GM19395 (cell line): ENCODE measurements at regions not wholly inside any gene's neighbourhood (a gene's known extent, or its start where the extent isn't known, plus 50 kb on each side); places are given as distances from the start of the nearest gene placed in this dataset.

Experiments used
- ATAC-seq: cut with Tn5 transposase; IDR thresholded peaks from one replicate; pipeline ENCODE4 v1.9.1; 2021; ENCODE audit warnings: mild to moderate bottlenecking, moderate library complexity; ENCODE audit not compliant: unreplicated experiment

DNA sequence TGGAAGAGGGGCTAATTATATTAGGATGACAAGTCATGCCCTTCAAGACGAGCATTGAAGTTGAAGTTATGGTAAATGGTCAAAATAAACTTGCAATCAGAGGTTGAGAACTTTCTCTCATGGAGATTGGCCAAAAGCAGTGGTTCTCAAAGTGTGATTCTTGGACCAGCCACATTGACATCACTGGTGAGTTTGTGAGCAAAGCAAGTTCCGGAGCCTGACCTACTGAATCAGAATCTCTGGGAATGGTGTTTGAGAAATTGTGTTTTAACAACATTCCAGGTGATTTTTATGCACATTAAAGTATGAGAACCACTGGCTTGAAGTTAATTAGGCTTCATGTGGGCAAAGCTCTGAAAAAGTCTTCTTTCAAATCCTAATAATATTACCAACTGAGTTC is 403.5 kb downstream of the ZSWIM6 start:
- no peak for ATAC-seq

DNA sequence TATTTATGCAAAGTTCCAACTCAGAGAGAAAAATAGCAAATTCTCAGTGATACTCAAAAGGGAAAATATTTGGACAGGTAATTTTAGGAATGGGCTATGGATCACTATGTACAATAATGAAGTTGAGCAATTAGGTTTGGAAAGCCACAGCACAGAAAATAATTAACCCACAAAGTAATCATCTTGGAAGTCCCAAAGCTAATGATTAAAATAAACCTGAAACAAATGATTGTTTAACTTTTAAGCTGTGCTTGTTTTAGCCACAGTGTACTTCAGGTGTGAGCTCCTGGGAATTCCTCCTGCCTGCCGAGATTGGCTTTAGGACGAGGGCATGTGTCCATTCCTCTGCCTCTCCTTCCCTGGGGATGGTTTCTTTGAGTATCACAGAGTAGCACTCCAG is 403.9 kb downstream of the ZSWIM6 start:
- no peak for ATAC-seq

DNA sequence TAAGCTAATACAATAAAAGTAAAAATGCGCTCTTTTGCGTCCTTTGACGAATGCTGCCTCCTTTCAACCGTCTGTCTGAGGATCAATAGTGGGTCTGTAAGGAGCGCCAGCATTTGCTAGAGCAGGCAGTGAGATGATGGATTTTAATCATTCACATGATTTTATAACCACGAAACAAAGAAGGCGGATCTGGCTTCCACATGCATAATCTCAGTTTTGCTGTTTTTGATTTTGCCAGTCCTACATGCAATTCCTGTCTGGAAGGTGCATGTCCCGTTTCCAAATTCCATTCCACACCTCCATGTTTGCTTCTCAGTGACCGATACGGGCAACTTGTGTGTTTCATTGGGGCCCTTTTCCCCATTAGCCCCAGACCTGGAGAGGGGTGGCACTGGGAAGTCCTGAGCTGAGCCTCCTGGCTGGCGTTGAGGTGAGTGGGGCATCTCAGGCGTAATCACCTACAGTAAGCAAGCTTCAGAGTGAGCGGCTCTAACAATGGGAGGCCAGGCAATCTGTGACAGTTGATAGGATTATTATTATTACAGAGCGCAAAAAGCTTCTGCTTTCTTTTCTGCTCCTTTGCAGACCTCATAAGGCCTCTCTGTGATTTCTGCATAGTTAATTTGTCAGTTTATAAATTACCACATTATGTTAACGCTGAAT is 405.4 kb downstream of the ZSWIM6 start:
- ATAC-seq: no peak

DNA sequence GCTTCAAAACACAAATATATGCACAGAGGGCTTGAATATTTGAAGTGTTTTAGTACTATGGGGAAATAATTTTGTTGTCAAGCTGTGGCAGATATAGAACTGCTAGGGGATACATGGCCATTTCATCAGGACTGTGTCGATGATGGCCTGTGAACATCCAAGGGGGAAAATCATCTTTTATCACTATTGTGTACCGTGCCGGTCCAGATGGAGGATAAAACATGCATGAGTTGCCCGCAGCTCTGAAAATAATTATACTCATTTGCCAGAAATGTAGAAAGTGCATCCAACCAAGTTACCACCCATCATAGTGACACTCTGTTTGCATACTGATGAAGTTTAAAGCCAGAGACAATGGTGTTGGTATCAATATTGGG is 405.9 kb downstream of the ZSWIM6 start:
- no peak for ATAC-seq

DNA sequence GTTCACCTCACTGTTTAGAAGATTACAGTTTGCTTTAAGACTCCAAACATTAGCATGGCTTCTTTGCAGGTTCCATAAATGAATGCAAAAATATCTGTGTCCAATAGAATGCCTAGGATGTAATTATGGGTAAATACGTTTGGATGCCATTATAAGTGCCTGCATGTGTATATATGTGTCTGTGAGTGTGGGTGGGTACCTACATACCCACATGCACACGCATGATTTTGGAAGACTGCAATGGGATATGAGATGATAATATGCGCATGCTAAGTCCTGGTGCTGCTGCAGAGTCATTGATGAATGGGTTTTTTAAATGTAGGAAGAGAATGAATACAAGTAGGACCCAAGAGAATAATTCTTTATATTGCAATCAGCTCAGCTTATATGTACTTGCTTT is 406.4 kb downstream of the ZSWIM6 start:
- no peak for ATAC-seq

DNA sequence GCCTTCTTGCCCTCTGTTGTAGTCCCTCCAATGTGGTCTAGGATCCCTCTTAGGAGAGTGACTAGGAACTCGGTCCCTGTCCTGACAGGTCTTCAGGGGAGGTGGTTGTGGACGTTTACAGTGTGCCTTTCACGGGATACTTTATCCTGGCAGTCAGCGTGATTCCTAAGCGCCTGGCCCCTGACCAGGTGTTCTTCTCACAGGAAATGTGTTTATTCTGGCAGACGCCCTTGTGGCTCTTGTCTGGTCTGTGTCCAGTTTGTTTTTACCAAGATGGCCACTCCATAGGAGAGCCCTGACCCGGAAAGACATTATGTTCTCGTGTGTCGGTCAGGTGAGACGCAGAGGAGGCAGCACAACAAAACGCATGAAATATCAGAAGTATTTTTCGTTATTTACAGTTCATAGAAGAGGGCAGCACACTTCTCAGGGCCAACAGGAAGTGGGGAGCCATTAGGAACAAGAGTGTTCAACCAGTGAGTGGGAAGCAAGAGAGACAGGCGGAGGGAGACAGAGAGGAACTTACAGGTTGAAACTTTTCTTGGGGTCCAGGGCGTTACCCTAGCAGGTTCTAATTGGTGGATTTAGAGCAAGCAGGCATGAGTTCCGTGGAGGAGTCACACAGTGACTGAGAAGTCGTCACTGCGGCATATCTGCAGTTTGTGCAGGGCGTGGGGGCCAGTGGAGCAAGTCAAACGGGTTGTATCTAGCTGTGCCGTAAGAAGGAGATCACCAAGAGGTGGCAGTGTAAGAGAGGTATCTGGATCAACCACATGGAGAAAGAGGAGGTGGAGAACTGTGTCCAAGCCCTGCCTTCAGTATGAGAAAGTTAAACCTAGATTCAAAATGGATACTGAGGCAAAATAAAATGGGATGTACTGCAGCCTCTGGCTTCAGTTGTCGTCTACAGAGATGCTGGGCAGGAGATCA is 412.9 kb downstream of the ZSWIM6 start:
- ATAC-seq: no peak

DNA sequence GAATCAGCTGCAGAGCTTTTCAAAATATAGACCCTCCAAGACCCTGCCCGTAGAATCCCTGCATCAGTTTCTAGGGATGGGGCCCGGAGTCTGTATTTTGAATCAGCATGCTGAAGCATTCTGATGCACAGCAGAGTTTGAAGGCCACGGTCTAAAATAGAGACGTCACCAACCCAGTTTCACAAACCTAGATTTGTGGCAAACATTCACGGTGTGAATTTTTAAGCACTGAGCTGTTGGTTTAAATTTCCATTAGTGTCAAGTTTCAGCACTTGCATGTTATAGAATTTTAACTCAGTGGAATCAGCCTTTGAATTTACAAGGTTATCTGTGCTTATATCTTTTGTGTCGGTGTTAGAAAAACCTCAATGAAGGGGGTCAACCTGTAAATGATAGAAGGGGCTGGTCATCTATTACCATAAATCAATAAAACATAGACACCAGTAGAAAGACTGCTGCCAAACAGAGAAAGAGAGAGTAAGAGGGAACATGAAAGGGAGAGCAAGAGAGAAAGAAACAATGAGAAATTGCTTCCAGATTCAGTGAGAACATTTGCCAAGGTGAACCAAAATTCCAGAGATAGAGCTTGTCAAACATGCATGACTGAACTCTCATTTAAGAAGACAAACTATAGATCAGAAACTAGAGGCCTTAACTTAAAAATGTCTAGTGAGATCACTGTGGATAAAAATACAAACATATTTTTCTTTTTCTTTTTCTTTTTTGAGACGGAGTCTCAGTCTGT is 414.9 kb downstream of the ZSWIM6 start:
- no peak for ATAC-seq

DNA sequence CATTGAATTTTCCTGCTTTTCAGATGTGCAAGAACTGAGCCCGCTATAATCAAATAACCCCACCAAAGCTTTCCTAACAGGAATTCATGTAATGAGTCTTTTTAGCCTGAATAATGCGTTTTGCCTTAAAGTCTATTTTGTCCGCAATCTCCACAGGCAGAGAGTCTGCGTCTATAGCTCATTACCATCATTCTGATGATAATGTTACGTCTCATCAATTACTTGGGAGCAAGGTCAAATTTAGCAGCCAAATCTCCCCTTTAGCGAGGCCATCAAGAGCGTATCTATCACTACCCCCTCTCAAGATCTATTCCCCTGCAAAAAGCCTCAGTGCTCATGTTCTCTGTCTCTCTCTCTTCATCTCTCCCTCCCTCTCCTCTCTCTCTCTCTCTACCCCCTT is 416.1 kb downstream of the ZSWIM6 start:
- no peak for ATAC-seq

DNA sequence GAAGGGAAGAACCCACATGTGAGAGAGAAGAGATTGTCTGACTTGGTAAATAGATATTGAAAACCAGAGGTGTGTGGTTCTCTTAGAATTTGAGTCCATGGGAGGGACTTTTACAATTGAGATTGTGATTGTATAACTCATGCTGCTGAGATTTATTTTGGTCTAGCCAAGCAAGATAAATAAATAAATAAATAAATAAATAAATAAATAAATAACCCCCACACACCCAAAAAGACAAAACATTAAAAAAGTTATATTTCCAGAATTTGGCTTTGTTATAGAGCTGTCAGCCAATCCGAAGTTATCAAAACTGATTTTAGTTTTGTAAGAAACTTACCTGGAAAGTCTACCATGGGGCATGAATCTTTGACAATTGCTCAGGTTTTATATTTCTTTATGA is 416.6 kb downstream of the ZSWIM6 start:
- no peak for ATAC-seq

DNA sequence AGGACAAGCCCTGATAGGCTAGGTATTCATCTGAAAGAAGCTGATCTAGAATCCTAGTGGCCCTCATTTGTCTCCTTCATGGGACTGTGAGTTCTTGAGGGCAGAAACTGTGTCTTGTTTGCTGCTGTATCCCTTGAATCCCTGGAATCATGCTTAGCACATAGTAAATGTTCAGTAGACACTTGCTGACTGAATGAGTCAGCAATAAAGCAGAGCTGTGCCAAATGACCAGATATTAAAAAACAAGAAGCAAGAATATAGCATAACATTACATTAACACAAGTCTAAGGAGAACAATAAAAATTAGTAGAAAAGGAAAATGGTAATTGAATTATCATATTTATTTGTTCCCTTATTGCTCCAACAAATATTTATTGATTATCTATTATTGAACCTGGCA is 420.5 kb downstream of the ZSWIM6 start:
- ATAC-seq: no peak

DNA sequence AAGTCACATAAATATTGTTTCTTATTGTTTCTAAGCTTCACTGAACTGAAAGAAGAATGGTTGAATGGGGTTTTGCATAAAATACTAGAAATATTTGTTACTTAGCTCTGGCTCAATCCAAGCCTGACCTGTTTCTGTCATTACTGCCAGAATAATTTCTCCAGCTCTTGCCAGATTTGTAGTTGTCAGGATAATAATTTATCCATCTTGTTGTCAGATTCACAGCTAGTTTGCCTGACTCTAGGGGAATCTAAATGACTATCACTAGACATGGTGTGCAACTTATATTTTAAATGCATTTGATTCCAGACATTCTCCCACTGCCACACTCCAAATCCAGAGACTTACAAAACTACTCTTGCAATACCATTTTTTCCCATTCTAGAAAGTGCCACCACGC is 422.7 kb downstream of the ZSWIM6 start:
- ATAC-seq: no peak

DNA sequence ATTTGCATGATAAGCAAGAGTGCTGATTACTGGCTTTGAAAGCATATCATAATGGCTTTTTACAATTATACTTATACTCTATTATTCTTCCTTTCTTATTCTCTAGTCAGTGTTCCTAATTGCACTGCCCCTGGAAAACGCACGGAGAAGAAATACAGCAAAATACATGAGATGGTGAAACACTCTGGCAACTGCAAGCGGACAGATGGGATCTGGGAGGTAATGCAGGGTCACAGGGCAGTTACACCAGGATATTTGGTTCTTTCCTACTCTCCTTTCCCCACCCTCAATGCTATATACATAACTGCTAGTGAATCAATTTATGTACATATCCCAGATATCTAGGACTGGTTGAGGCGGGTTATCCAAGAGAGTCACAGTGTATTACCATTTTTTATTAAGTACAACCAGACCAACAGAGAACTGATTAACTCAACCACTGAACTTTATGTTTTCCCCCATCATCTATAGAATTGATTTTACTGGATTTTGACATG is 423.7 kb downstream of the ZSWIM6 start:
- no peak for ATAC-seq

DNA sequence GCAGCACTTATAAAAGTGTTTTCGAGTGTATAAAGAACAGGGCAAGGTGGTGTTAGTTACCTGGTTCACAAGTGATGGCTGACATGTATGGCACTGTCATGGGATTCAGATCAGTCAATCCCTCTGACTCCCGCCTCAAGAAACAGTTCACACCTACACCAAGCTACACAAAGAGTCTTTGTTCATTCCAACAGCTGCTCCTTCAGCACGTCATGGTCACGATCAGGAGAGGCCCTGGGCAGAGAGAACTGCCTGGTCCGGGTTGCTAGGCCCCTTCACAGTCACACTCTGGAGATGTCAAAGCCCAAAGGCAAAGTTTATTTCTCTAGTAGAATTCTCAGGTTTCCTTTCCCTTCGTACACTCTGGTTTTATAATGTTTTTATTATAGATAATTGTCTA is 426.7 kb downstream of the ZSWIM6 start:
- no peak for ATAC-seq

DNA sequence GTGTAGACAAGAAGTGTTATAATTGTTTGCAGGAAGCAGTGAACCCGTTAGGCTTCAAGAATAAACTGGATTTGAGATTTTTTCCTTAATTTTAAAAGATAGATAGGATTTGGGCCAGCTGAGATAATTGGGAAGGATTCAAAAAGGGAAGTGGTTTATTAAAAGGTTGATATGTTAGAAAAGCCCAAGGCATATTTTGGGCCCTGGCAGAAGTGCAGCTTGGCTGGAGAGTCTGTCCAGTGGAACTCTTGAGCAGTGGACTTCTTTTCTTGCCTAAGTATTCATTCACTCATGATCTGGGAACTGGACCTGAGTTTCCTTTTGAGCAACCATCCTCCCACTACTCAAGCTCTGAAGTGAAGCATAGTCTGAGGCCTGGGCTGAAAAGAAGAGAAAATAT is 433.4 kb downstream of the ZSWIM6 start:
- ATAC-seq: no peak

DNA sequence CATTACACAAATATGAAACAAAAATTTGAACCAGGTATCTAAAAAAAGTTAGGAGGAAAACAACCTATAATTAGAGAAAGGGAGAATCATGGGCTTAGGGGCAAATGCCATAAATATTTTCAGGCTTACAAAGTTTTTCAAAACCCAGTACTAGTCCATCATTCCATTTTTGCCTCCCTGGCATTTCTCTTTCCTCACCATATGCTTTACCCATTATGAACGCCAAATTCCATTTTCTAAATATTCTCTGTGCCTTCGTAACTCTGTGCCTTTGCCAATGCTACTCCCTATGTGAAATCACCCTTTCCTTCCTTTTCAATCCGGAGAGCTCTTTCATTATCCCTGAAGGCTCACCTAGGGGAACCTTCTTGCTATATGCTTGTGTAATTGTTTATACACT is 434.1 kb downstream of the ZSWIM6 start:
- ATAC-seq: no peak

DNA sequence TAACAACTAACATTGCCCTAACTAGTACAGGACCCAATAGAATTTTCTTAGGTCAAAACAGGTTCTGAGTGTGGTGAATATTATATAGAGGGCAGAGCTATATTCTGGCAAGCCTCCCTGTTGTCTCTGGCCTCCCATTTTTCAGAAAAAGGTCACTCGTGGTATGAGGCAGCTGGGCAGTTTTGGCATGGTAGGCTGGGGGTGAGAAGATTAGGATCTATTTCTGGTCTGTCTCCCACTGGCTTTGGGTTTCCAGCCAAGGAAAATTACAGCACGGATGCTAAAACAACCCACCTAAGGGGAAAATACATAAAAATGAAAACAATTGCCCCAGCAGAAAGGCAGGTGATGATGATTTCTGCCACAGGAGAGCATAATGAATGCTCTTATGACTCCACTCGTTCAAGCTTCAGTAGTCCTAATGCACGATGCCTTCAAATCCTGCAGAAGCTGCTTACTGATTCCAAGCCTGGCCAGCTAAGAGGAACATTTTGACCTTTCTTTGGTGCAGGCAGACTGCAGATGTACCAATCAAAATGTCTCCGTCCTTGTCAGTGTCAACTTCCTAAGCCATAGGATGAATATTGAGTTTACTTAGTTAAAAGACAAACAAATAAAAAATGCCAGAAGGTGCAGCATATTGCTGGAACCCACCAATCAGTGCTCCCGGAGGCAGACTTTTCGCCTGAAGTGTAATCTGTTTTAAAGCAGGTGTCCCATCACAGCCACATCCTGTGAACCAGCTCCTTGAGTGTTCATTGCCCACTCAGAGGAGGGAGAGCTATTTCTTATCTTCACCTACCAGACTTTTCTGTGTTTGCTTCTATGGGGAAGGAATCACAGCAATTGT is 435.4 kb downstream of the ZSWIM6 start:
- no peak for ATAC-seq

DNA sequence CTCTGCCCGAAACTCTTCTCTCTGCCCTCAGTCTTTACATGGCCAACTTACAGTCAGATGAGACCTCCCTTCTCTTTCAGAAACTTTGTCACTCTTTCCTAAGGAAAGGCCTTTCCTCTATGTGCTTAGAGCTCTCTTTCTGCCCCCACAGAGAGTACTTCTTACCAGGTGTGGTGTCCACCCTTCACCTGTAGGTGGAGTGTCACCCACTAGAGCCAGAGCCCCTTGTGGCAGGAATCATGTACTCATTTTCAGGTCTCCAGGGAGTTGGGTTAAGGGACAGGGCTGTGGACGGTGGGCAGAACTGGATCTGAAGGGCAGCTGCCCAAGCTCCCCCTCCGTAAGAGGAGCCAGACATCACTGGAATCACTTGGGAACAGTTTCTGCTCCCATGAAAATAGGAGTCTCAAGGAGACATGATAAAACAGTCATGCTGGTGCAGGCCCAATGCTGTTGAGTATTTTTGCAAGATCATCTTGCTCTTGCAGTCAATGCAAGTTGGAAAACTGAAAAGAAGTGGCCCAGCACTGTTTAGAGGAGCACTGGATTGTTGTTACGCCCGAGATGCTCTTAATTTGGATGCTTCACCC is 436.7 kb downstream of the ZSWIM6 start:
- peak; percentile 95 for ATAC-seq

DNA sequence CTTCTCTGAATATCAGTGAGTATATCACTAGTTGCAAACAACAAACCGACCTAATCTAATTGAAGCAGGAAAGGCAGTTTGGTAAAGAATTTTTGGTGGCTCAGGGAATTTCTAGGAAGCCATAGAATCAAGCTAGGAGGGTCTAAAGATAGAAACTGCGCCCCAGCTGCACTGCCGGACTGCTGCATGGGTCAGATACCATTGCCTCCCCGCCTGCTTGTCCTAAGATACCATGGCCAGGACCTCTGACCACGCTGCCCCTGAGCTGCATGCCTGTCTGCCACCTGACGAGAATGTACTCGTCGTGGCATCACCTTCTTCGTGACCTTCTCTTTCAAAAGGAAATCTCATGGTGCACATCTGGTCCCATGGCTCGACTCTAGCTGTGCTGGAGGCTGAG is 439.0 kb downstream of the ZSWIM6 start:
- ATAC-seq: no peak

DNA sequence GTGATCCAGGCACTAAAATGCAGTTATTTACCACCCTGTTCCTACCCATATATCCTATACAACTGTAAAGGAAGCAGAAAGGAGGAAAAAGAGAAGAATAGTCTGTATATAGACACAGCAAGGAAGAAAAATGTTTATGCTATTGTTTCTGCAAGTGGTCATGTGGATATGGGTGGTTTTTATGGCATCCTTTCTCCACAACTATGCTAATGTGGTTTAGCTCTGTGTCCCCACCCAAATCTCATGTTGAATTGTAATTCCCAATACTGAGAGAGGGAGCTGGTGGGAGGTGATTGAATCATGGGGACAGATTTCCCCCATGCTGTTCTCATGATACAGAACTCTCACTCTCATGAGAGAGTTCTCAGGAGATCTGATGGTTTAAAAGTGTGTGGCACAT is 439.8 kb downstream of the ZSWIM6 start:
- no peak for ATAC-seq

DNA sequence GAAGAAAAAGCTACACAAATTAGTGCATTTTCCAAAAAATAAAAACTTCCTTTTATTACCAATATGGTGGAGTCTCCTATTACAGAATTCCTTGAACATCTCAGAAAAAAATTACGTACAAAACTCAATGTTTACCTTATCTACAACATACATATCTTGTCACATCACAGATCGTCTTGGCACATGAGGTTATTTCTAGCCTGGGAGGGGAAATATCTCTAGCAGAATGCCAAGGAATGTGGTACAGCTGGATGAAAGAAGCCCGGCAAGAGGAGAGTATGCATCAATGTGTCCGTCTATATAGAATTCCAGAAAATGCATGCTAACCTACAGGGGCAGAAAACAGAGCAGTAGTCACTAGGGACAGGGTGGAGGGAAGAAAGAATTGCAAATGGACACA is 443.8 kb downstream of the ZSWIM6 start:
- no peak for ATAC-seq
